COLO829 (cell line): ENCODE measurements at regions not wholly inside any gene's neighbourhood (a gene's known extent, or its start where the extent isn't known, plus 50 kb on each side); places are given as distances from the start of the nearest gene placed in this dataset.
"Not testable (repeated sequence)": the region's sequence is repeated elsewhere in the genome, so short reads cannot be mapped to it uniquely, and the experiment has no call there.

Experiments used
- DNase-seq: peaks from one replicate; pipeline ENCODE4 v3.0.0; 2012; ENCODE audit warnings: low spot score

- no peak for DNase-seq
Observed at GRCh38 chr2:195304310-195304709, 352.7 kb upstream of the SLC39A10 start.

GRCh38 chr2:195300631-195301030 lies 356.4 kb upstream of the SLC39A10 start:
- DNase-seq = no peak

DNA sequence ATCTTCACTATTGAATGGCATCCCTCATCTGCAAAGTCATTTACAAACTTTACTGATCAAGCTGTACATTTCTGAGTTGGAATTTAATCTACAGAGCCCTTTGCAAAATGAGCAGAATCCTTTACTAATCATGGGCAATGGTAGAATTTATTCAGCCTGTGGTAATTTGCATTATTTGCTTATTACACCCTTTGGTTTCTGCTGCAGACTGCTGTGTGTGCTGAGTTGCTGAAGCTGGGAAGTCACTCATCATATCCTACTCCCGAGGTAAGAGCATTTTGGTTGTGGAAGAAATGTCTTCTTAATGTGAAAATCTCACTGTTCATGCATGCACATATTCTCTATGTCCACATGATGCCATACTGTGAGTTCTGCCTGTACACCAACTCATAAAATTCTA lies 357.4 kb upstream of the SLC39A10 start:
- no peak for DNase-seq

DNA sequence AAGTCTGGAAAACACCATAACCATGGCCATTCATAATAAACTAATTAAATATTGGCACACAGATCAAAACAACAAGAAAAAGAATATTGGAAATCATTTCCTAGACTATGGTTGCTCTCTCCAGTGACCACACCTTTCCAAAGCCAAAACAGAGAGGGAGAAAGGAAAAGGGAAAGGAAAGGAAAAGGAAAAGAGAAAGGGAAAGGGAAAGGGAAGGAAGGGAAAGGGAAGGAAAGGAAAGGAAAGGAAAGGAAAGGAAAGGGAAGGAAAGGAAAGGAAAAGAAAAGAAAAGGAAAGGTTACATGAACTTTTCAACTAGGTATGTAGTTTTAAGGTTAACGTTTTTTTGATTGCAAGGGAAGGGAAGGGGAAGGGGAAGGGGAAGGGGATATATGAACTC lies 360.5 kb upstream of the SLC39A10 start:
- no peak for DNase-seq

DNA sequence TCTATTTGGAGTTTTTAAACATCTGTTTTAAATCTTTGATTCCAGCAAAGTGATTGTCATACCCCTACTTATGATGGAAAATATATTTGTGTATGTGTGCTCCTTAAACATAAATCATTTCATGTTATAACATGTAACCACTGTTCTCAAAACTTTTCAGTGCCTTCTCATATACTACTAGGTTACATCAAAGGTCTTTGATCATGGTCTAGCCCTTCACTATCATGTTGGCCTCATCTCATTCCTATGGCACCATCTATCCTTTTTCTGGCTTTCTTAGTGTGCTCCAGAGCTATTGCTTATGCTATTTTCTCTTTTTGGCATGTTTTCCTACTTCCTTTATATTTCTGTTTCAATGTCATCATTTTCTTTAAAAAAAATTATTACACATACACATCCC lies 367.9 kb upstream of the SLC39A10 start:
- no peak for DNase-seq

- DNase-seq = no peak
Observed at GRCh38 chr2:195279840-195280427, 377.1 kb upstream of the SLC39A10 start.

DNA sequence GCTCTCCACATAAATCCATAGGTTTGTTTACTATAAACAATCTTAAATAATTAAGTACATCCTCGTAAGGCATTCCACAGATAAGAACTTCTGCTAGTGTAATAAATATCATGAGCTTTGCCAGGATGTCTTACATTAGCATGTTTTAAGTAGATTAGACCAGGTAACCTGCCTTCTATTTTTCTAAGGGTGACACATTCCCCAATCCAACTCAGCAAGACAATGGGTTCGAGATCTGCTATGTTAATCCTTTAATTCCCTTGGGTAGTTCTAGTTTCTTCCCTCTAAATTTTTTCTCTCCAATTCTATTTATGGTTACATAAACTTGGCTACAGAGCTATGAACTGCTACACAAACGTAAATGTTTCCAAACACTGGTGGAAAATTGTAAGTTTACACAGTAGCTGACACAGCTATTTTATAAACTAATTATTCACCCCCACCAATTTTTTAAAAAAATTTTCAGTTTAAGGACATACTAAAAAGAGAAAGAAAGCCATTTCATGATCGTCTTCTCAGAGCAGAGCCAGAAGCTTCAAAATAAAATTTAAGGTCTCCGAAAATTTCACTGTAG lies 386.5 kb upstream of the SLC39A10 start:
- DNase-seq = no peak

GRCh38 chr2:195269220-195269619 lies 387.8 kb upstream of the SLC39A10 start:
- no peak for DNase-seq

GRCh38 chr2:195257979-195258378 lies 399.0 kb upstream of the SLC39A10 start:
- no peak for DNase-seq

- DNase-seq = no peak
Observed at GRCh38 chr2:195252018-195252417, 405.0 kb upstream of the SLC39A10 start.

GRCh38 chr2:195251214-195251613 lies 405.8 kb upstream of the SLC39A10 start:
- no peak for DNase-seq

GRCh38 chr2:195238826-195239225 lies 418.2 kb upstream of the SLC39A10 start:
- no peak for DNase-seq

GRCh38 chr2:195238379-195238778 lies 418.6 kb upstream of the SLC39A10 start:
- no peak for DNase-seq

- DNase-seq = not testable (repeated sequence)
Observed at GRCh38 chr2:195228547-195228946, 428.5 kb upstream of the SLC39A10 start.

GRCh38 chr2:195214072-195214471 lies 443.0 kb upstream of the SLC39A10 start:
- DNase-seq = no peak

DNA sequence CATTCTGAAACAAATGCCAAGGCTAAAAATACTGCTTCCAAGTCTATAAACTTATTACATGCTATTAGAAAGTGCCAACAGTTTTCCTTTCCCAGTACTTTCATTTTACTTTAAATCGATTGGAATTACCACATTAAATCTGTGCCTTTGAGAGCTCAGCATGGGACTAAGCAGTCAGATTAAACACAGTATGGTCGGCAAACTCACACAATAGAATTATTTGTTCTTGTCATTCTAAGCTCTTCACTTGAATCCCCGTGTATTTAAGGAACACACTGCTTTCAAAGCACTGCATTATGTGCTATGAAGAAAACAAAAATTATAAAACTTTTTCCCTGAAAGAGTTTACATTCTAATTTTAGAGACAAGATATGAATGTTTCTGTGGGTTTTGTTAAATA lies 444.4 kb upstream of the SLC39A10 start:
- DNase-seq = no peak

DNA sequence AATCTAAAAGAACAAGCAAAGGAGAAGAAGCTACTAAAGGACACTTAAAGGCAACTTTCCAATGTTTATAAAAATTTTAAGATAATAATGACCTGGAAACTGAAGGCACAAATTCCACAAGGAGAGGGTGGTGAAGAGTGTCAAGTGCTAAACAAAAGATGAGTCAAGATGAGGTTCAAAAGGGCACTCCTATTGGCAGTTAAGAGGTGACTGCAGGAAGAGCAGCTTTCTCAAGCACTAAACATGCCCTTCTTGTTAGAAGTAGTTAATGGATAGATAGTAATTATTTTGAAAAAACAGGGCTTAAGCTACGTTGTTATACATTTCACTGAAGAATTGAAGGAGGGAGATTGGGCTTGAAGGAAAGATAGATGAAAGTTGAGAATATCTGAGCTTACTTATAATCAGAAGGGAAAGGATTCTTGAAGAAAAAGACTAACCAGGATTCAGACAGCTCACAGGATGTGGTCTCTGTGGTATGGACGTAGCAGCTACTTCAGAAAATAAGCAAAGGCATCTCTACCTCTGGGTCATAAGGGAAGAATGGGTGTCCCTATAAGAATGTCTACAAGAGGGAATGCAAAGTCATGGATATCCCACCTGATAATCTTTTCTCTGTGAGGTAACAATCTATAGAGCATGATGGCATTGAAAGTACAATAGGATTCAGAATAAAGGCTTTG lies 454.7 kb upstream of the SLC39A10 start:
- no peak for DNase-seq

DNA sequence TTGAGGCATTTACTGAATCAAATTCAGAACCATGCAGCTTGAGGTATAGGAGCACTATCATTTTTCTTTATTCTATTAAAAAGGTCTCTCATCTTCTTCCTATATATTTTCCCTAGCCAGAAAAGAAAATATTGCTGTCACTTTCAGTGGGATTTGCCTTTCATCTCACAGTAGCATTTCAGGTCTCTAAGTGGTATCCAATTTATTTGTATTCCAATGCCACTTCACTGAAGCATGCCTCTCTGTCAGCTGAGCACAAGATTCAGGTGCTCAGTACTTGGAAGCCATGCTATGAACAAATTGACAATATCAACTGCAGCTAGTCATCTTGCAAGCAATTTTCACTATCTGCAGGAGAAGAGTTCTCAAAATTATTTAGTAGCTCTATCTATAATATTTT lies 457.2 kb upstream of the SLC39A10 start:
- DNase-seq = no peak

GRCh38 chr2:195181059-195181705 lies 475.8 kb upstream of the SLC39A10 start:
- DNase-seq = no peak

DNA sequence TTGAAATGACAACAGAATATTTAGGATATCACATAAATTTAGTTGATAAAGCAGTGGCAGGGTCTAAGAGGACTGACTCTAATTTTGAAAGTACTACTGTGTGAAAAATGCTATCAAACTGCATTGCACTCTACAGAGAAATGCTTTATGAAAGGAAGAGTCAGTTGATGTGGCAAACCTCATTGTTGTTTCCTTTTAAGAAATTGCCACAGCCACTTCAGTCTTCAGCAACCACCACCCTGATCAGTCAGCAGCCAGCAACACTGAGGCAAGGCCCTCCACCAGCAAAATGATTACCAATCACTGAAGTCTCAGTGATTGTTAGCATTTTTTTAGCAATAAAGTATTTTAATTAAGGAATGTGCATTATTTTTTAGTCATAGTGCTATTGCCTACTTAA lies 488.7 kb upstream of the SLC39A10 start:
- DNase-seq = no peak

- no peak for DNase-seq
Observed at GRCh38 chr2:195164930-195165329, 492.1 kb upstream of the SLC39A10 start.

GRCh38 chr2:195162918-195163317 lies 494.1 kb upstream of the SLC39A10 start:
- DNase-seq = no peak

- no peak for DNase-seq
Observed at GRCh38 chr2:195162194-195162593, 494.8 kb upstream of the SLC39A10 start.
